Neural cell (in vitro differentiated cells): ENCODE measurements at regions not wholly inside any gene's neighbourhood (a gene's known extent, or its start where the extent isn't known, plus 50 kb on each side); places are given as distances from the start of the nearest gene placed in this dataset.

Experiments used
- CTCF ChIP-seq: fragments of 450-650 bp; IDR thresholded peaks from 2 replicates; pipeline ENCODE4 v1.5.1; 2014; ENCODE audit warnings: antibody characterized with exemption, mild to moderate bottlenecking, moderate library complexity; ENCODE audit not compliant: poor library complexity, severe bottlenecking
- MXI1 ChIP-seq: fragments of 450-650 bp; conservative IDR thresholded peaks from 2 replicates; pipeline ENCODE4 v1.6.1; 2014; ENCODE audit warnings: antibody characterized with exemption, mild to moderate bottlenecking; ENCODE audit not compliant: poor library complexity, severe bottlenecking
- POLR2AphosphoS5 ChIP-seq: IDR thresholded peaks from 2 replicates; pipeline ENCODE4 v1.6.1; 2012
- SMC3 ChIP-seq: fragments of 450-650 bp; conservative IDR thresholded peaks from 2 replicates; pipeline ENCODE4 v1.6.1; 2014; ENCODE audit warnings: antibody characterized with exemption, mild to moderate bottlenecking, moderate library complexity; ENCODE audit not compliant: poor library complexity

DNA sequence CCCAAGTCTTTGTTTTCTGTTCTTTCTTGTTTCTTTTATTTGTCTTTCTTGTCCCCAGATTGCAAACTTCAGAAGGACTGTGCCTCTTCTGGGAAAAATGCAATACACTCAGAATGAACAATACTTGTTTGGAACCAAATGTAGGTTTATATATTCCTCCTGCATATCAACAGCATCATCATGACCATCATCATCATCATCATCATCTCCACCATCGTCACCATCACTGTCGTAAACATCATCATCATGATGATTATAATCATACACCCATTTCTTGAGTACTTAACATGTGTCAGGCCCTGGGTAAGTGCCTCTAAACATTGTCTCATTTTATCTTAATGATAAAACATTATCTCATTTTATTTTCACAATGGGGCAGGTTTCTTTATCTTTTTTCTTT is 476.8 kb downstream of the CCSER2 start:
- no peak for TF ChIP-seq SMC3
- no peak for TF ChIP-seq POLR2AphosphoS5
- no peak for TF ChIP-seq CTCF
- TF ChIP-seq MXI1: no peak
